HG03565 (cell line): ENCODE measurements at regions not wholly inside any gene's neighbourhood (a gene's known extent, or its start where the extent isn't known, plus 50 kb on each side); places are given as distances from the start of the nearest gene placed in this dataset.

Experiments used
- ATAC-seq: cut with Tn5 transposase; IDR thresholded peaks from one replicate; pipeline ENCODE4 v1.9.1; 2021; ENCODE audit warnings: mild to moderate bottlenecking, moderate library complexity; ENCODE audit not compliant: unreplicated experiment

- ATAC-seq: no peak
These were observed 1103.9 kb upstream of the GJE1 start for GRCh38 chr6:141028791-141029280.

- ATAC-seq: no peak
These were observed 1106.2 kb upstream of the GJE1 start for GRCh38 chr6:141026504-141026903.

GRCh38 chr6:141024526-141024925 is 1108.2 kb upstream of the GJE1 start:
- no peak for ATAC-seq

GRCh38 chr6:141017941-141018340 is 1114.8 kb upstream of the GJE1 start:
- ATAC-seq: no peak

GRCh38 chr6:141000917-141001316 is 1131.8 kb upstream of the GJE1 start:
- no peak for ATAC-seq

- ATAC-seq: no peak
These were observed 1139.2 kb upstream of the GJE1 start for GRCh38 chr6:140993515-140993914.

GRCh38 chr6:140992678-140993077 is 1140.0 kb upstream of the GJE1 start:
- no peak for ATAC-seq

- no peak for ATAC-seq
These were observed 1143.9 kb upstream of the GJE1 start for GRCh38 chr6:140988780-140989179.

- ATAC-seq: no peak
These were observed 1145.2 kb upstream of the GJE1 start for GRCh38 chr6:140987364-140988155.

GRCh38 chr6:140985679-140986275 is 1146.9 kb upstream of the GJE1 start:
- ATAC-seq: no peak

GRCh38 chr6:140980265-140980887 is 1152.3 kb upstream of the GJE1 start:
- ATAC-seq: no peak

GRCh38 chr6:140979642-140980091 is 1153.1 kb upstream of the GJE1 start:
- no peak for ATAC-seq

GRCh38 chr6:140977403-140977802 is 1155.3 kb upstream of the GJE1 start:
- no peak for ATAC-seq

GRCh38 chr6:140976806-140977205 is 1155.9 kb upstream of the GJE1 start:
- ATAC-seq: no peak

- ATAC-seq: no peak
These were observed 1162.2 kb upstream of the GJE1 start for GRCh38 chr6:140970485-140970884.

GRCh38 chr6:140968062-140968461 is 1164.7 kb upstream of the GJE1 start:
- ATAC-seq: no peak

- no peak for ATAC-seq
These were observed 1166.0 kb upstream of the GJE1 start for GRCh38 chr6:140966676-140967075.

- no peak for ATAC-seq
These were observed 1172.2 kb upstream of the GJE1 start for GRCh38 chr6:140960566-140960965.

- no peak for ATAC-seq
These were observed 1175.3 kb upstream of the GJE1 start for GRCh38 chr6:140957386-140957785.

GRCh38 chr6:140956571-140957369 is 1176.0 kb upstream of the GJE1 start:
- ATAC-seq: no peak
